ENCODE measurements at regions not wholly inside any gene's neighbourhood (a gene's known extent, or its start where the extent isn't known, plus 50 kb on each side); places are given as distances from the start of the nearest gene placed in this dataset.

GRCh38 chr15:46880791-46881190 lies 836.5 kb upstream of the SEMA6D start:
- H3K27me3 ChIP-seq (replicated peaks; ENCODE audit: insufficient read depth, low read length), result no peaks in the 10 kb centered on the region
- no peak overlapping the region for H3K9ac ChIP-seq (ENCODE audit: low read length)
- H3F3A ChIP-seq (ENCODE audit: insufficient read depth, low read length), result no peaks in the 10 kb centered on the region
- H3K4me1 ChIP-seq (ENCODE audit: low read length), result 0 out of 2 replicates have a peak, but pooled peaks cover 3% of the 10 kb centered on the region
- H3K9me2 ChIP-seq (replicated peaks; ENCODE audit: insufficient read depth, low read length), result no peaks in the 10 kb centered on the region
- no peak overlapping the region for H3K4me2 ChIP-seq (ENCODE audit: low read depth, low read length)
- no peak for DNase-seq
- H4K20me1 ChIP-seq (ENCODE audit: insufficient read depth, low read length), result no peaks in the 10 kb centered on the region
- H3K4me3 ChIP-seq (ENCODE audit: low read length), result no peak overlapping the region
- no peak overlapping the region for H2AFZ ChIP-seq (ENCODE audit: low read length)
- TF ChIP-seq EZH2phosphoT487 (IDR thresholded peaks at IDR 0.05; ENCODE audit: low read length), result no peak
- no peak for TF ChIP-seq CTCF (IDR thresholded peaks at IDR 0.05; ENCODE audit: low read length)
- no peak for TF ChIP-seq EZH2 (optimal IDR thresholded peaks at IDR 0.05; ENCODE audit: low read depth, low read length)
- no peaks in the 10 kb centered on the region for H3K9me3 ChIP-seq (replicated peaks; ENCODE audit: insufficient read depth, low read length)
- H3K79me2 ChIP-seq (ENCODE audit: low read length), result no peaks in the 10 kb centered on the region
- no peaks in the 10 kb centered on the region for H3K36me3 ChIP-seq (replicated peaks; ENCODE audit: insufficient read depth, low read length)
- no peak overlapping the region for H3K27ac ChIP-seq (ENCODE audit: low read length)

DNA sequence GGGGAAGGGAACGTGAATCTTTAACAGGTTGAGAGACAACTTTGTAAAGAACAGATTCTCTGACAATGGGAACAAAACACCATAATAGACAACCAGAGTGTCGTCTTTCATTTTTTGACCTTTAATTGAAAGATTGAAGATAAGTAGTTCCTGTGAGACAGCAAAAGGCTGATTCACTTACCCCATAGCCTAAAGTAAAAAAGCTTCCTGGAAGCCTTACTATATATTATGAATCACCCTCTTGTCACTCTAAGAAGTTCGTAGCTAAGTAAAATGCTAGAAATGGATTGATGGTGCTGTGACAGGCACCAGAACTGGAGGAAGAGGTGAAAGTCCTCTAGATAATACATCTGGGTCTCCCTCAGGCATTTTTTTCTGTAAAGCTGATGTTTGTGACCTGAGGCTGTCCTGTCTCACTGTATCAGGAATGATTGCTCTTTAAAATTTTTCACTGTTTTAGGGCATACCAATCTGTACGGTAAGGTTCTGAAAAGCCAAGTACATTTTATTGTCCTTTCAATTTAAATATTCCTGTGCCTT lies 824.6 kb upstream of the SEMA6D start:
- Histone ChIP-seq H3F3A (ENCODE audit: insufficient read depth, low read length) (no peaks in the 10 kb centered on the region), H3K9me3 (replicated peaks; ENCODE audit: insufficient read depth, low read length) (no peaks in the 10 kb centered on the region), H3K4me2 (ENCODE audit: low read depth, low read length) (no peak overlapping the region), H3K4me1 (ENCODE audit: low read length) (no peaks in the 10 kb centered on the region), H3K4me3 (ENCODE audit: low read length) (no peak overlapping the region), H3K9ac (ENCODE audit: low read length) (no peak overlapping the region), H3K79me2 (ENCODE audit: low read length) (no peaks in the 10 kb centered on the region), H3K27ac (ENCODE audit: low read length) (no peak overlapping the region), H2AFZ (ENCODE audit: low read length) (no peak overlapping the region), H3K36me3 (replicated peaks; ENCODE audit: insufficient read depth, low read length) (no peaks in the 10 kb centered on the region), H3K27me3 (replicated peaks; ENCODE audit: insufficient read depth, low read length) (no peaks in the 10 kb centered on the region), H3K9me2 (replicated peaks; ENCODE audit: insufficient read depth, low read length) (no peaks in the 10 kb centered on the region), H4K20me1 (ENCODE audit: insufficient read depth, low read length) (no peaks in the 10 kb centered on the region)
- no peak for DNase-seq
- no peak for TF ChIP-seq CTCF (IDR thresholded peaks at IDR 0.05; ENCODE audit: low read length)
- TF ChIP-seq EZH2phosphoT487 (IDR thresholded peaks at IDR 0.05; ENCODE audit: low read length), result no peak
- TF ChIP-seq EZH2 (optimal IDR thresholded peaks at IDR 0.05; ENCODE audit: low read depth, low read length), result no peak

- Histone ChIP-seq H3K27ac (ENCODE audit: low read length) (no peak overlapping the region), H3K79me2 (ENCODE audit: low read length) (no peaks in the 10 kb centered on the region), H3K9ac (ENCODE audit: low read length) (no peak overlapping the region), H3K4me1 (ENCODE audit: low read length) (peaks cover 13% of the 10 kb centered on the region), H3K9me3 (replicated peaks; ENCODE audit: insufficient read depth, low read length) (no peaks in the 10 kb centered on the region), H3K9me2 (replicated peaks; ENCODE audit: insufficient read depth, low read length) (no peaks in the 10 kb centered on the region), H3K36me3 (replicated peaks; ENCODE audit: insufficient read depth, low read length) (no peaks in the 10 kb centered on the region), H2AFZ (ENCODE audit: low read length) (no peak overlapping the region), H3K27me3 (replicated peaks; ENCODE audit: insufficient read depth, low read length) (no peaks in the 10 kb centered on the region), H3F3A (ENCODE audit: insufficient read depth, low read length) (no peaks in the 10 kb centered on the region), H3K4me3 (ENCODE audit: low read length) (no peak overlapping the region), H3K4me2 (ENCODE audit: low read depth, low read length) (no peak overlapping the region), H4K20me1 (ENCODE audit: insufficient read depth, low read length) (no peaks in the 10 kb centered on the region)
- no peak for TF ChIP-seq CTCF (IDR thresholded peaks at IDR 0.05; ENCODE audit: low read length)
- TF ChIP-seq EZH2 (optimal IDR thresholded peaks at IDR 0.05; ENCODE audit: low read depth, low read length), result no peak
- TF ChIP-seq EZH2phosphoT487 (IDR thresholded peaks at IDR 0.05; ENCODE audit: low read length), result no peak
- DNase-seq, result no peak
Measured at GRCh38 chr15:46894644-46895043, 822.7 kb upstream of the SEMA6D start.

Measured in MM.1S (cell line).